DMS114 treated with DMSO at 0.1 percent for 48 hours (cell line): ENCODE measurements at regions not wholly inside any gene's neighbourhood (a gene's known extent, or its start where the extent isn't known, plus 50 kb on each side); places are given as distances from the start of the nearest gene placed in this dataset.

Source experiments
- DNase-seq: peaks from one replicate; lab custom pipeline; 2025; ENCODE audit not compliant: unreplicated experiment; lab: John Stamatoyannopoulos, UW

DNA sequence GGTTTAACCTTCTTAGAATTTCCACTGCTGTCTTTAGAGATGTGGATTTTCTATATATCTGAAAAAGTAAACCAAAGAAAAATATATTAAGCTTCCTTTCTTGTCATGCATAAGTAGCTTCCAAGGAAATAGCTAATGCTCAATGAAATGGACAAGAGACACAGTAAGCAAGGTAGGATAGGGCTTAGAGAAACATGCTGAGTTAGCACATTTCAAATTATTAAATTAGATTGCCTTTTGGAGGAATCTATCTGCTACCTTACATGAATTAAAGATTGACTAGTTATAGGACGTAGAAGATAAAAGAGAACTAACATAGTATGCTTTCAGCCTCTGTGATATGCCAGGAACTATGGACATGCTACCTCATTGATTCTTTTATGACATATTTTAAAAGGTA is 824.6 kb downstream of the TUSC7 start:
- DNase-seq: no peak

DNA sequence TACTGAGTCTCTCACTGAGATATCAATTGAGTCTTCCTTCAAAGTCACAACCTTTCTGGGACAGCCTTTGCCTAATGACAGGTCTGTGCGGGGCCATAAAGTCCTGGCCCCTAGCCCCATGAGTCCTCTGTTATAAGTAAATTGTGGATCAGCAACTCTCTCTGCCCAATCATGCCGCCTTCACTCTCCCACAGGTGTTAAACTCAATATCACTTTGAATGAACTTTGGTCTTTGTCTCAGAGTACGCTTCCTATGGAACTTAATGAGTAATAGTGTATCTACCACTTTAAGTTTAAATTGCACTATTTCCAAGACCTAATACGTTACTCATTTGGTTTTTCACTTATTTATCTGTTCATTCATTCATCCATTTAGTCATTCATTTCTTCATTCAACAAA is 826.4 kb downstream of the TUSC7 start:
- DNase-seq: no peak

DNA sequence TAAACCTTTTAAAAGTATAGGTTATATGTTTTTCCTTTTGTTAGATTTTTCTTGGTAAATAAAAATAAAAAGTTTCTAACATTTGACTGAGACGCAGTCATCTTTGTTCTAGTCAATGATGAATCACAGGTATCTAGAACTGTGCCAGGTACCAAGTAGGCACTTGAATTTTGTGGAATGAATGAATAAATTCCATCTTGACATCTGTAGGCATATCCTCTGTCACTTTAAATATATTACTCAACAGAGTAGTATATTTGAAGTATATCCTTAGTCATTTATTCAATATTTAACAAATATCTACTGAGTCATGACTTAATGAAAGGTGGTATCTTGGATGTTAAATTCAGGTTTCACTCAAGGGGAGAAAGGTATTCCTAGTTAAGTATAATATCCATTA is 828.4 kb downstream of the TUSC7 start:
- DNase-seq: no peak

DNA sequence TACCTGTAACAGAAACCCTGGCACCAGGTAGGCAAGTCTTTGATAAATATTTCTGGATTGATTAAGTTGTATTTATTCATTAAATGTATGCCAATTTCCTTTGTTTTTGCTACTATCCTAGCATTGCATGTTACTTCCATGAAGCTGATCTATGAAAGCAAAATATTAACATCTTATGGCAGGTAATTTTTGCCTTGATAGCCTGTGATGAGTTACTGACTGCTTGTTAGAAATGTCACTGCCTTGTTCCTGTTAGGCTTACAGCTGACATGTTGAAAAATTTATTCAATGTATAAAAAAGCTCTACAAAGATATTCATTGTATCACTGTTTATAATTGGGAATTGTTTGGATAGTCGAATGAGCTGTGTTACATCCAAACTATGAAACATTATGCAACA is 830.1 kb downstream of the TUSC7 start:
- DNase-seq: no peak

DNA sequence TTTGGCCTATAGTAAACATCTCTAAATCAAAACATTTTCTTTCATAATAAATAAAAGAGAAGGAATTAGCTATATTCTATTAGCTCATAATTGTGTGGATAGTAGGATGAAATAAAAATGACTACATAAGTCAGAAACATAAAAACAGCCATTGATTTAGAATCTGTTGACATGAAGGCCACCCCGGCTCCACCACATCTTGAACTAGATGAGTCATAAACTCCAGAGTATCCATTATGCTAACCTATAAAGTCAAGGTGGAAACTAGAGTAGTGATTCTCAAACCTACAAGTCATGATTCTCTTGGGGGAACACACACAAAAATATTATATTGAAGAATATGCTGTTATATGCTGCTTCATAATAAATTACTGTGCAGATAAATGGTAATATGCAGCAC is 831.0 kb downstream of the TUSC7 start:
- no peak for DNase-seq

DNA sequence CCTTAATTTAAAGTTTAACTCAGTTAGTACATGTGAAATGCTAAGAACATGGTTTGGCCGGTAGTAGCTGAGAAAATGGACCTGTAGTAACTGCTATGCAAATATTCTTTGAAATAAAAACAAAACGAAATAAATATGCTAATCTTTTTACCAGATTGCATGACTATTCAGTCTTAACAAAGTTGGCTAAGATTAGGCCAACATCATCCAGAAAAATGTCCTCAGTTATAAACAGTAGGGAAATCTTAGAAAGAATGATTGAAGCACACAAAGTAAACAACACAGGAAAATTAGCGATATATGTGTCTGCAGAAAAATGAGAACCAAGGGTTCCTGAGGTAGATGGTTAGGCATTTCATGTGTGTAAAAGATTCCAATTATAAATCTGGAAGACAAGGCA is 832.1 kb downstream of the TUSC7 start:
- no peak for DNase-seq

DNA sequence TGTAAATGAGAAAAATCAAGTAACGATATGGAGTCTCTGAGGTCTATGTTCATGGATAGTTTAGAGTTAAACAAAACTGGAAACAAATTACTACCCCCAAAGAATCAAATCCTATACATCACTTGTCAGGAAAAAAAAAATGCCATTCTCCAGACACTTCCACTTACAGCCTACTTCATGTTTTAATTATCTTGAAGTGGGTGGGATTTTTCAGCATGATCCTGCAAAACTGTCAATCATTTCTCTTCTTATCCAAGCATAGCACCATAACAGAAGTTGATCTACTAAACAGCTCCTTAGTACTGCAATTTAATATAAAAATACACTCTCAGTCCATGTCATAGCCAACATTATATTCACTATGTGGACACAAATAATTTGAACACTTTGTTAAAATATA is 833.9 kb downstream of the TUSC7 start:
- DNase-seq: no peak

DNA sequence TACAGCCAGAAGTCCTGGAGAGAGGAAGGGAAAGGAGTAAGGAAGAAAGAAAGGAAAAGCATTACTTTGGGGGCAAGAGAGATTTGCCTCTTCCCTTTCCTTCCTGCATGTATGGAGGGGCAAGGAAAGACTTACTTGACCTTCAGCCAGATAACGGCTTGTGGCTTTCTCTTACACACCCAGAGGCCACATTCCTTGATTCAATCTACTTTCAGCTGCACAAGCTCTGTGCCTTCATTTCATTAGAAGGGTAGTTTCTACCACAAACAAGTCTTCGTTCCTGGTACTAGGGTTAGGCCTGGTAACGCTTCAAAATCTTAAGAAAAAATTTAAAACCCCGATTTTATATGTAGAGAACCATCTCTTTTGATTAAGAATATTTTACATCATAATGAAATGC is 835.9 kb downstream of the TUSC7 start:
- no peak for DNase-seq

DNA sequence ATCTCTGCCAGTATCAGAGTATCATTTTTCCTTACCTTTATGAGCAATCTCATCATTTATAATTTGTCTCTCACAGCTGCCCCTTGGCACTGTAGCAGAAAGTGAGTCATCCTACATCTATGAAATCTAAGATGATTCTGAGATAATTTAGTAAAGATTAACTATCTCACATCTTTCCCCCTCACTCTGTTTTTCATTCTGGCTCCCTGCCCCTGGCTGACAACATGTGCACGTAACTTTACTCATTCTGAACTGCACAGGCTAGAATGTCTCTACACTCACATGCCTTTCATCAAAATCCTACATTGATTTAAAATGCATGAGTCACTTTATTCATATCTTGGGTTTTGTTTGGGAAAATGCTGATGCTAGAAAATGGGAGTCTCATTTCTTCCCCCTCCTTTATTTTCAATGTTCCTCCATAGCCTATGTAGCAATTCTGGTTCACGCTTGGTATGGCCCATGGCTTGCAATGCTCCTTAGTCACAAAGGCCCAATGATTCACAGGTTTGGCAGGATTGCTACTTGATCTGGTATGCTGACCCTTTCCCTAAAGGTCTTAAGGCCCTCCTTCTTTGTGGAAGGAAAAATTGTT is 838.5 kb downstream of the TUSC7 start:
- DNase-seq: no peak

DNA sequence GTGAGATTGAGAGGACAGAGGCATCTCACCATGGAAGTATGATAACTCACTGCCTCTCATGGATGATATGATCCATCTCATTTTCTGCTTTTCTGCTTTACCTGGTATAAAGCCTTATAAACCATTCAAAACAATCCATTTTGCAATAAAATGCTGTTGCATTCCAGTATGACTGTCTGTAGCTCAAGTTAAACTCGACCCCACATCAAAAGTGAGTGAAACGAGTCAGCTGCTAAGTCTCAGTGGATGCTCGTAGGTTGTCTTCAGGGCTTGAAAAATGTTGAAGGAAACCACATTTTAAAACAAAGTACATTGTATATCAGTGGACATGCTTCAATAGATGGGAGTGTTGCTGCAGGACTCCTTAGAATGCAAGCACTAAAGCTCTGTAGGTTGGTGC is 839.0 kb downstream of the TUSC7 start:
- DNase-seq: no peak

DNA sequence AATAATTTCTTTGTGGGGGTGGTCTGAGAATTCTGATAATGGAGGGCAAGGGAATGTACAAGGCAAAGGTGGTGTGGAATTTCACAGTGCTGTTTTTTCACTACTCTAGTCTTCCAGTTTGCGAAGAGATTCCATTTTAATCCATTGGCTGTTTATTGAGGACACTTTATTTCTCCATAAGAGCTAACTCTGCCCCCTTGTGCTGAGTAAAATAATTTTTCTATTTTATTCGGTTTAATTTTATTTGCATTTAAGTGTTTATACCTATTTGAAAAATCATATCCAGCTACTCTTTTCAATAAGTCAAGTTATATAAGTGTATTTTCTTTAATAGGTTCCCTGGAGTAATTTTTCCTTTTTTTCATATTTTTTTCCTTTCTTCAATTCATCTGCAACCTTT is 840.1 kb downstream of the TUSC7 start:
- DNase-seq: no peak

DNA sequence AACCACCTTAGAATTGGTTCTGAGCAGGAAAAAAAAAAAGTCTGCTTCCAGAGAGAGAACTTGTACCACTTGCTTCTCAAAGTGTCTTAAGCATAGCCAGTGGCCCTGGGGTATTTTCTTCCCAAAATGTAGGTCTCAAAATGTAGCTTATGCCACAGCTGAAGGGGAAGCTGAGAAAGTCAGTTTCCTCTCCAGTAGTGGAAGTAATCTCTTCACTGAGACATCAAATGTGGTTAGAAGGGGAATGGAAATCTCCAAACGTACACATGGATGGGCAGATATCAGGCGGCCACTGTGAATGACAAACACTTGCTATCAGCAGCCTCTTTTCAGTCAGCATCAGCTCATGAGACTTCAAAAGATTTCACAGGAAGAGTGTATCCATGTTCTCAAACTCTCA is 841.2 kb downstream of the TUSC7 start:
- DNase-seq: no peak

DNA sequence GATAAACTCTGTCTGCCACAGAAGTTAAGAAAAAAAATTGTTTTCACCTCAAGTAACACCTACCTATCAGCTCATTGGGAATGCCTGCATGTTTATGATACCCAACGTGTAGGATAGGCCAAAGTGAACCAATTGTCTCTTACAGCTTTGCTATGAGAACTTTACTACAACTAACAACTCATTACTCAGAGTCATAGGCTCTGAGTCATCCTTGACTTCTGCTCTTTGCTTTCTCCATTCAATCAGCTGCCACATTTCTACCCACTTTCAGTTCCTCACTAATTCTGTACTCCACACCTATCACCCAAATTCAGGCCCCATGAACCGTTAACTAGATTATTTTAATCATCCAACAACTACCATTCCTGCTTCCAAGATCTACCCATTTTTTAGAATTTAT is 843.9 kb downstream of the TUSC7 start:
- DNase-seq: no peak

DNA sequence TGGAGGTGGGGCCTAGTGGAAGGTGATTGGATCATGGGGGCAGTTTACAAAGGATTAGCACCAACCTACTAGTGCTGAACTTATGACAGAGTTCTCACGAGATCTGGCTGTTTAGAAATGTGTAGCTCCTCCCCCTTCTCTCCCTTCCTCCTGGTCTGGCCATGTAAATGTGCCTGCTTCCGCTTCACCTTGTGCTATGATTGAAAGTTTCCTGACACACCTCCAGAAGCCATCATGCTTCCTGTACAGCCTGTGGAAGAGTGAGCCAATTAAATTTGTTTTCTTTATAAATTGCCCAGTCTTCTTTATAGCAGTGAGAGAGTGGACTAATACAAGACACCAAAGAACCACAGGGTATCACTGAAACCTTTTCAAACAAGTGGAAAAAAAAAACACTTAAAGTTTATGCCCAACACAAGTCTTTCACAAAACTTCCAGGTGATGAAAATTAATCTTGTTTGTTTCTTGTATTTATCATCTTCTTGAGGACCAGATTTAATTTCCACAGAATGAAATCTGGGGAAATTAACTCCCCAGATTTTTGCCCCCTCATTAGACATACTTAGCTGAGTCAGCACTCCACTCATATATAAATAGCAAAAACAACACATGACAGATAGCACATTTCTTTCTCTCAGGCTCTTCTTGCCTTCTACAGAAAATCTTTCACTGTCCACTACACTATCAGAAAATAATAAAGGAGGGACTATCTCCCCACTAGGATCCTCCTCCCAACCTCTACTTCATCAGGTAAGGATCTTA is 847.2 kb downstream of the TUSC7 start:
- DNase-seq: no peak

DNA sequence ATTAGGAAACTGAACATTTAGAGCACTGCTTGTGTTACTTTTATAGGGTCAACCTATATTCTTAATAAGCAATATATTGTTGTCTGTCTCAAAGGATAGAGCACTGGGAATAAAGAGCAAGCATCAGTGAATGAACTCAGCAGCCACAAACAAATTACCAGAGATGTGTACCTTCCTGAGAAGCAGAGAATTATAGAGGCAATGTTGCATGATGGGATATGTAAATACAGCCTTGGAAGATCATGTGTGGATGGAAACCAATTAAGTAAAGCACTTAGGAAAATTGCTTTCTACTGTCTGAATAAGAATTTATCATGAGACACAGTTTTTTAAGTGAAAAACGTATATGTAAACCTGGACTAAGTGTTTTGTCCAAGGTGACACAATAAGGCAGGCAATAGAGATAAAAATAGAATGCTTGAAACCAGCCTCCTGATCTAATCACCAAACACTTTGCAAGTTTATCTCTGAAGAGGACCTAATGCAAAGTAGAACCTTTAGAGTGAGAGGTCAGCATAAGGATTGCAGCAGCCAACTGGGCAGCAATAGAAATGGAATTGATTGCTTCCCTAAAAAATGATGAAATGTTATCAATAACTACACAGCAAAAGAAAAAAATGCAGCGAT is 848.0 kb downstream of the TUSC7 start:
- DNase-seq: no peak

DNA sequence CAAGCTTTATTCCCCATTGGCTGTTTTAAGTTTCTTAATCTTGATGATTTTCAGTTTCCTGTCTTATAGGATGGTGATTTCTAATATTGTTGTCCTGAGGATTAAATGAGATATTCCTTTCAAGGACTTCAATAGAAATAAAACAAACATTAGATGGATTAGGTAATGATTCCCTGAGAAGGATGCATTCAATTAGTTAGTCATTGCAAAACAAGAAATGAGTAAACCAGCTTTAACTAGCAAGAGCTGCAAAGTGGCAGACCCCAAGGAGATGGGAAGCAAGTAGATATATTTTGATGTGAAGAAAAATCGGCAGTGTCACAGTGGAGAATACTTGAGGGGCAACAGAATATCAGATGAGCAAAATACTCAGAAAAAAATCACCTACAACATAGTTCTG is 849.1 kb downstream of the TUSC7 start:
- no peak for DNase-seq

DNA sequence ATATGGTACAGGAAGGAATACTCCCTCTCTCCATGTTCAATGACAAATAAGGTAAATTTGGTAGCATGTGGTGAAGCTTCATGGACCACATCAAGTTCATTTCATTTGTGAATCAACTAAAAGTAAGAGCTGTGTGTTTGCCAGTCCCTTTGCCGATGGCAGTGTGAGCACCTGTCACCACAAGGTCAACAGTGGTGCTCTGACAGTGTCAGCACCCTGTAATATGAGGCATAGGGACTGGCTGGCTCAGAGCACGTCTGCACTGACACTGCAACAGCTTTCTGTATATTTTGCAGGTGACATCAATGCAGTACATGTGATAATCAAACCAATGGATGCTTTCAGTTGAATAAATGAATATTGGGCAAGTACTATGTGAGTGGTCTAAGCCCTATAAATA is 852.4 kb downstream of the TUSC7 start:
- DNase-seq: no peak

DNA sequence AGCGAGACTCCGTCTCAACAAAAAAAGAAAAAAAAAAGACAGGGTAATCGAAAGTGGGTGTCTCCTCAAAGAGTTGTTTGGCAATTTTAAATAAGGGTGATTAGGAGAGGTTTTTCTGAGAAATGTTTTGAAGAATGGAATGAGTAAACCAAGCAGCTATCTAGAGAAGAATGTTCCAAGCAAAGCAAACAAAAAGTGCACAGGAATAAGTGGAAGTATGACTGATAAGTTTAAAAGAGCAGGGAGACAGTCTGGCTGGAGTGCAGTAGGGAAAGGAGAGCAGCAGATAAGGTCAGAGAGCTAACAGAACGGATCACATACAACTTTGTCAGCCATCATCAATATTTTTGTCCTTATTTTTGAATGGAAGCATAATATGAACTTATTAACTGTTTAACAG is 853.5 kb downstream of the TUSC7 start:
- no peak for DNase-seq

DNA sequence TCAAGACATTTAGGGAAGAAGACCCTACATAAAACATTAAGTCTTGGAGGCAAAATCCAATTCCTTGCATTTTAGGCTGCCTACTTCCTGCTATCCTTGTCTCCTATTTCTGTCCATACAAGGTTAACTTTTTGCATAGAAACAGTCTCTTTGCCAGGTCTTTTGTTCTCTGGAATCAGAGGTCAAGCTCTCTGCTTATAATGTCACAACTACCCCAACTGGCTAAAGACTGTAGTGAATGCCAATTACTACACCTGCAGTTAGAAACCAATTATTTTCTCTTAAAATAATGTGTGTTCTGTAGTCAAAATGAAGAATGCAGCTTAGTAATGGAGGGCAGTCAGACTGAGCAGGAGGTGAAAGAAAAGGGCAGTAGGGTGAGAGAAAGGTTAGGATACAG is 856.2 kb downstream of the TUSC7 start:
- no peak for DNase-seq

DNA sequence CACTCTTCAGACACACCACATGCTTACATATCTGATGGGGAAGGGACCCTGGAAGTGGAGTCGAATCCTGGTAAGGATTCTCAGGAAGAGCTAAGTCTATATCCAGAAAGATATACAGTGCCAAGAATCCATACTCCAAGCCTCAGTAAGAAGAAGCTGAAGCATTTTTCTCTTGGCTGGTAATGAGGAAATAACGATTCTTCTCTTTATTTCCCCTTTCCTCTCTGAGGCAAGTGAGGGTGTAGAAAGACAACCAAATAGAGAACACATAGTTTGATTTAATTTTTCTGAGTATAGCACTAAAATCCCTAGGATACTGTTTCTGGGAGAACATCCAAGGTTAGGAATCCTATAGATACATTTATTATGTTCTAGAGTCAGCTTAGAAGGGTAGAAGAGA is 857.3 kb downstream of the TUSC7 start:
- DNase-seq: no peak

DNA sequence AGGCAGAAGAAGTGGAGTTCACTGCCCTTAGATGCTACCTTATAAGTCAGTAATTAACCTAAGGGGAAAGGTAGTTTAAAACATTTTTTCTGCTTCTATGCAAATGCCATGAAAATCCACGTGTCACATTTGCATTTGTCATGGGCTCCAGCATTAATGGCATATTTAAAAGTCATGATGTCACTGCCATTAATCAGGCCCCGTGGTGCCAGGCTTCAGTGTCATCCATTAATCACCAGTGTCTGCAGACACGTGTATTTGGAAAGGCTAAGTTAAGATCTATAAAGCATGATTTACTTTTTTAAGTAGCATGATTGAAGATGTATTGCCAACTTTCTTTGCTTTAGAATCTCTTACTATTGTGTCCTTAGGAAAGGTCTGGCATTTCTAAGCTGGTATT is 857.8 kb downstream of the TUSC7 start:
- DNase-seq: no peak

DNA sequence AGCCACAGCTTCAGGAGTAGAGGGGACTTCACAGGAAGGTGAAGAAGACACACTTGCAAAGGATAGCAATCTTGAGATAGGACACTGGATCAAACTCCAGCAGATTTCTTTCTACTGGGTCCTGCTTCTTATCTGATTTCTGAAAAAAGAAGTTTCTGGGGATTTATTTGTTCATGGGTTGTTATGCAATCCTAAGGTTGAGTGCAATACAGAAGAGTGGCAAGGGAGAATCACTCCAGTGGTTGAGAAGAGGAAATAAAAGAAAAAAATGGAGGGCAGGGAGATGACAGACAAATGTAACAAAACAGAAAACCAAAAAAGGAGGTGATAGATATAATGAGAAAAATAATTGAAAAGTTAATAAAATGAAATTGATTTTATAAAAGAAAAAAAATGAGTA is 858.3 kb downstream of the TUSC7 start:
- no peak for DNase-seq

DNA sequence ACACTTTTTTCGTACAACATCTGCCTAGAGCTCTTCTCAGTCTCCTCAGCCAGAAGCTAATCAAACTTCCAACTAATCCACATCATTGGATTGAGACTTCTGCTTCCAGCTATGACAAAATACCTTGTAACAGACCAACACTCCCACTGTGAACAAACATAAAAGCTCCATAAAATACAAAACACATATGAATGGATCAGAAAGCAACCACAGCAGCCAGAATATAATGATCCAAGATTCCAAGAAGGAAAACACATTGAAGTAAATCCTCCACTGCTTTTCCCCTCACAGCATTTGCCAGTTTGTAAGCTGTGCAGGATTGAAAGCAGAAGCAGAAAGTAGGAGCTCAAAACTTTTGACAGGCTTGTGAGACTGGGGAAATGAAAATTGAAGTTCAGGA is 863.2 kb downstream of the TUSC7 start:
- DNase-seq: no peak
